ENCODE measurements at regions not wholly inside any gene's neighbourhood (a gene's known extent, or its start where the extent isn't known, plus 50 kb on each side); places are given as distances from the start of the nearest gene placed in this dataset.

DNA sequence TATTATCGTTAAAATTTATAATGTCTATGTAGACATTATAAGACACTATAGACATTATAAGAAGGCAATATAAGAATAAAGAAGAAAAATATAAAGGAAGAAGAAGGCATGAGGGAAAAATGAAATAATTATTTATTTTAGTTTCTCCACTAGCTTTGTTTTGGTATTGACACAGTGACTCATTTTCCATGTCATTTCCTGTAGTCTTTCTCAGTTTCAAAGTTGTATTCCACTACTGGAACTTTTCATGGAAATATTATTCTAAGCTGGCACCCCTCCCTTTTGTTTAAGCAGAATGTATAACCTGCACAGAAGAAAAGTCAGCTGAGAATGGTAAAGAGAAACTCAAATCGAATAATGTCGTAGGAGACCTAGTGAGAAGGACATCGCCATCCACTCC is 234.2 kb upstream of the NETO1 start:
- TF ChIP-seq, protein P1, sequence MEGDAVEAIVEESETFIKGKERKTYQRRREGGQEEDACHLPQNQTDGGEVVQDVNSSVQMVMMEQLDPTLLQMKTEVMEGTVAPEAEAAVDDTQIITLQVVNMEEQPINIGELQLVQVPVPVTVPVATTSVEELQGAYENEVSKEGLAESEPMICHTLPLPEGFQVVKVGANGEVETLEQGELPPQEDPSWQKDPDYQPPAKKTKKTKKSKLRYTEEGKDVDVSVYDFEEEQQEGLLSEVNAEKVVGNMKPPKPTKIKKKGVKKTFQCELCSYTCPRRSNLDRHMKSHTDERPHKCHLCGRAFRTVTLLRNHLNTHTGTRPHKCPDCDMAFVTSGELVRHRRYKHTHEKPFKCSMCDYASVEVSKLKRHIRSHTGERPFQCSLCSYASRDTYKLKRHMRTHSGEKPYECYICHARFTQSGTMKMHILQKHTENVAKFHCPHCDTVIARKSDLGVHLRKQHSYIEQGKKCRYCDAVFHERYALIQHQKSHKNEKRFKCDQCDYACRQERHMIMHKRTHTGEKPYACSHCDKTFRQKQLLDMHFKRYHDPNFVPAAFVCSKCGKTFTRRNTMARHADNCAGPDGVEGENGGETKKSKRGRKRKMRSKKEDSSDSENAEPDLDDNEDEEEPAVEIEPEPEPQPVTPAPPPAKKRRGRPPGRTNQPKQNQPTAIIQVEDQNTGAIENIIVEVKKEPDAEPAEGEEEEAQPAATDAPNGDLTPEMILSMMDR (IDR thresholded peaks at IDR 0.05): no peak
- TF ChIP-seq ZFX (IDR thresholded peaks at IDR 0.05; ENCODE audit: borderline replicate concordance): no peak

Measured in 22Rv1 (cell line).